Hematopoietic multipotent progenitor cell treated with erythropoietin and hydrocortisone succinate and interleukin-3 and kit ligand, for 6 days (in vitro differentiated cells): ENCODE measurements at regions not wholly inside any gene's neighbourhood (a gene's known extent, or its start where the extent isn't known, plus 50 kb on each side); places are given as distances from the start of the nearest gene placed in this dataset.

Experiments used
- DNase-seq: peaks from one replicate; pipeline ENCODE4 v3.0.0-alpha.2; 2015

- DNase-seq = no peak
Measured at GRCh38 chr16:8373676-8374431, 216.5 kb downstream of the TMEM114 start.

GRCh38 chr16:8372141-8372540, 218.2 kb downstream of the TMEM114 start:
- DNase-seq = no peak

DNA sequence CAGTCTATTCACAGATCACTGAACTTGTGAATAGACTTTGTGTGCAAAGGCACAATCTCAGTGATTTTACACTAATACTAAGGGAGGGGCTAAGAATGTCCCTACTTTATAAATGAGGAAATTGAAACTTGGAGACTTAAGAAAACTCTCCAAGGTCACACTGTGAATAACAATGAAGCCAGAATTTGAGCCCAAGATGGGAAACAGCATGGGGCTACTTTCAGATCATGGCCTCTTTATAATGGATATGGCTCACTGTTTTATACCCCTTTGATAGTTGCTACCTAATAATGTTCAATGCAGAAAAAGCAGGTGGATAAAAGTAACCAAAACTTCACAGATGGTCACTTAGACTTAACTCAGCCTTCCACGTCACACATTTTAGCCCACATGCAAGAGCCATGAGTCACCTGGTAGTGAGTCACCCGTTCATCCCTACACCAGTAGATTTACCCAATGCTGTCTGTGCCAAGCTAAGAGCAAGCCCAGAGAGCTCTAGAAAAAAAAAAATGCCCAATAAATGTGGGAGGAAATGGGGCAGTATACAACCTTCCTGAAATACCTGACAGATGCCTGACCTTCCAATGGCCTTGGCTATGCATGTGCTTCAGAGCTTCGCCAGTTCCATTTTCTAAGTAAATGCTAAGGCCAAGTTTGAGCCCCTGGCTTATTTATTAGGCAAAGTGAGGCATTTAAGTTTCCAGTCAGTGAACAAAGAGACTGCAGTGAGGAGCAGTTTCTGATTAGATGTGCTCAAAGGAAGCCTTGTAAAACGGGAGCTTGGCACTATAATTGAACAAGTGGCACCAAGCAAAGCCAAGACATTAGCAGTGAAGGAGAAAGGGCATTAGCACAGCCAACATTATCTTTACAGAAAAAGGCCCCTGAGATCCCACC, 219.7 kb downstream of the TMEM114 start:
- no peak for DNase-seq

DNA sequence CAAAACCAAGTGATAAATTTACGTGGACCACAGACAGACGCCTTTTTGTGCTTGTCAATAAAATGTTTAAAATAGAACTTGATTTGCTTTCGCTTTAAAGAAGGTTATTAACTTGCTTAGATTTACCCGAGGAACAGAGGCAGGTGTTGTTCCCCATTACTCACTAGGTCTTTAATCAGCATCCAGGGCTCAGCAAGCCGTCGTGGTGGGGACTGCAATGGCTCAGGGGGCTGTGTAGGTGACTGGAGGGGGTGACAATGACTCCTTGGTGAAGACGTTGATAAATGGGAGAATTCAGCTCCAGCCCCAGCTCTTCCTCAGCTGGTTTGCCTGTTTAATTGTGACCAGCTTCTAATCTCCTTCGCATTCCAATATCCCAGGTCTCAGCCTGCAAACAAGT, 231.4 kb downstream of the TMEM114 start:
- no peak for DNase-seq

- no peak for DNase-seq
Measured at GRCh38 chr16:8355675-8356074, 234.6 kb downstream of the TMEM114 start.

DNA sequence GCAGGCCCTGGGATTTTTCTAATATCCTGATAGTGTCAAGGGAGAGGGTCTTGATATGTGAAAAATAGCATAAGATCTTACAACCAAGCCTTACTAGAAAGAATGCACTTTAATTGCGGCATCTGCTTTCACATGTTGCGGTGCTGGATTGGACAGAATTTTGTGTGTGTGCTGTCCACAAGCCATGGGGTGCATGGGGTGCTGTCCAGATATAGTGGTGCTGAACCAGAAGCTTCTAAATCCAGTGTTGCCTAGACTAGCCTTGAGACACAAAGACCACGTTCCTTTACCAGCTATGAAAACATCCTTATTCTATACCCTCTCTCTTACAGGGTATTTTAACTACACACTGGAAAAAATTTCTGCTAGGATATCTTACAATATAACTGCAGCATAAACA, 244.0 kb downstream of the TMEM114 start:
- DNase-seq = peak; percentile 12

- no peak for DNase-seq
Measured at GRCh38 chr16:8342276-8342675, 248.0 kb downstream of the TMEM114 start.

GRCh38 chr16:8330761-8331160, 259.6 kb downstream of the TMEM114 start:
- no peak for DNase-seq

DNA sequence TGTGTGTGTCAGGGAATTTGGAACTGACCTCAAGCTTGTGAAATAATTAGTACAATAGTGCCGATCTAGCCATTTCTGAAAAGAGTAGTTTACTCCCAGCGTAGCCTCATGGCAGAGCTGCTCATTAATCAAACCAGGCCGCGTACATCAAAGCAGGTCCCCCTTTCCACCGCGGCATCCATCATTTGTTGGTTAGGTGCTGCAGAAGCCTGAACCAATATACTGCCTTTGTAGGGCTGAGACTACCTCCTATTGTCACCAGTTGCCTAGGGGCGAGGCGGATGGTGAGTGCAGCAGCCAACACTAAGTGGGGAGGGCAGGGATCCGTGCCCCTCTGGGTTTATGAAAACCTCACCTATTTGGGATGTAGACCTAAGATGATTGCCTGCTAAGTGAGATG, 264.1 kb downstream of the TMEM114 start:
- no peak for DNase-seq

- no peak for DNase-seq
Measured at GRCh38 chr16:8323153-8323552, 267.2 kb downstream of the TMEM114 start.

DNA sequence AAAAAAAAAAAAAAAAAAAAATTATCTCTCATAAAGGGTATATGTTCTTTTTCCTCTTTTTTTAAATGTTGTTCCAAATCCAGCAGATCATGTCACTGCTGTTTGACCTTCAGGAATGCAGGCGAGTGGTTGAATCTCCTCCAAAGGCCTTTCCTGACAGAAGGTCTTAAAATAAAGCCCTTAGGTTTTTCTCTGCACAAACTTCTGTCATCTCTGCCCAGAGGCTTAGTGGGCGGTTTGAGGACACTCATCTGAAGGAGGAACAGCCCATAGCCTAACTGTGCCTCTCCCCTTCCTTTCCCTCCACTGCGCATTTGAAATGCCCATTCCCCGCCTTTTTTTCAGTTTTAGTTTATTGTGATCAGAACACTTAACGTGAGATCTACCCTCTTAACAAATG, 270.2 kb downstream of the TMEM114 start:
- DNase-seq = no peak

DNA sequence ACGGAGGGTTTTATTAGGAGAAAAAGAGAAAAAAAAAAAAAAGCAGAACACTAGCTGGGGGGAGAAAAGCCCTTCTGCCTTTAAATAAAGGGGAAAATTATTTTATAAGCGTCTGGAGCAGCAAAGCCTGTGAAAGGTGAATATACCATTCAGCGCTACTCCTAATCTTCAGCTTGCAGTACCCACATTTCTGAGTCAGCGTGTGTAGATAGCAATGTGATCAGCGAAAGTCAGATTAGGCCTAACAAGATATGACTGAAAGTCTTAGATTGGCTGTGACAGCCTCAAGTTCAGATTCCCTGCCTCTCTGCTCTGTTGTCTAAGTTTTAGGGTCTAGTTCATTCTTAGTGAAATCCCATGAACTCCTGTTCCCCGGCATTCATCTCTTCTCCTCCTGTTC, 279.5 kb downstream of the TMEM114 start:
- DNase-seq = no peak

GRCh38 chr16:8310323-8310722, 280.0 kb downstream of the TMEM114 start:
- no peak for DNase-seq

DNA sequence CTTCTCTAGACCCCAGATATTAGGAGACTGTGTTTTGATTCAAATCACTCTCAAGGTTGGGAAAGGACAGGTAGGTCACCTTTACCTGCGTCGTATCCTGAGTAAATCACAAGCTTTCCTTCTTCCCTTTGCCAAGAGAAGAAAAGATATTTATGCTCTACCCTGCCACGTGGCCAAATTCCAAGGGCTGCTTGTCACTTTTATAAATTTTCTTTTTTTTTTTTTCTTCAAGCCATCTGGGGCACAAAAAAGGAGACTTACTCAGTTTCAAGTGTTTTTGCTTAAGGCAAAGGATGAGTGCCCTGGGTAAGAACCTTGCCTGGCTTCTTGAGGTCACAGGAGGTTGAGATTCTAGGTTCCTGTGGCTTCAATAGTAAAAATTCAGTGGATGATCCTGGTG, 285.1 kb downstream of the TMEM114 start:
- DNase-seq = no peak

DNA sequence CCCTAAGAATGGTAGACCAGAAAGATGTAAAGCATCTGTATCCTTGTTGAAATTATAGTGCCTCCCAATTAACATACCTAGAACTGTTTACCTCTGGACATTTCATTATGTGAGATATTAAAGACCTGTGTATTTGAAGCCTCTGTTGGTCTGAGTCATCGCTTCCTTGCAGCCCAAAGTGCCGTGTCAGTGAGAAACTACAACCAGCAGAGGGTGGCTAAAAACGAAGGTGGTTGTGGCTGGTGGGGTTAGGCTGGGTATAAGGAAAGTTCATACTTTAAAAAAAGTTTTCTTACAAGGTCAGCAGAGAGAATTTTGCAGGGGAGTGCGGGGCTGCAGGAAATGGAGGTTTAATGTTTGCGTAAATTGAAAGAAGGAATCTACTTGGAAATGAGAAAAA, 290.7 kb downstream of the TMEM114 start:
- DNase-seq = no peak

- DNase-seq = no peak
Measured at GRCh38 chr16:8295513-8296237, 294.6 kb downstream of the TMEM114 start.

DNA sequence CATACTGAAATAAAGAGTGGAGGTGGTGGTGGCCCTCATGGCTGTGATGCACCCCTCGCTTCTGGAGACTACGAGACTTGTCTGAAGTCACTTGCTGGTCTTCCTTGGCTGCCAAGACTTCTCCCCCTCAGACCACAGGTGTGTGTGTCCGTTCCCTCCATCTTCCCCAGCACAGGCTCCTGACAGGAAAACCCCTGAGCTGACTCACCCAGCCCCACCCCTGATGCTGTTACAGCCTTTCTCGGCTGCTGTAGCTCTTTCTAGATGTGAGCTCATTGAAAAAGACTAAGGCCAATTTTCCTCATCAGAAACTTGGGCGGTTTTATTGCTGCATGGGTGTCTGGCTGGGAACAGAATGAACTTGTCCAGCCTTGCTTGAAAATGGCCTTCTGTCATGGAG, 296.9 kb downstream of the TMEM114 start:
- no peak for DNase-seq

DNA sequence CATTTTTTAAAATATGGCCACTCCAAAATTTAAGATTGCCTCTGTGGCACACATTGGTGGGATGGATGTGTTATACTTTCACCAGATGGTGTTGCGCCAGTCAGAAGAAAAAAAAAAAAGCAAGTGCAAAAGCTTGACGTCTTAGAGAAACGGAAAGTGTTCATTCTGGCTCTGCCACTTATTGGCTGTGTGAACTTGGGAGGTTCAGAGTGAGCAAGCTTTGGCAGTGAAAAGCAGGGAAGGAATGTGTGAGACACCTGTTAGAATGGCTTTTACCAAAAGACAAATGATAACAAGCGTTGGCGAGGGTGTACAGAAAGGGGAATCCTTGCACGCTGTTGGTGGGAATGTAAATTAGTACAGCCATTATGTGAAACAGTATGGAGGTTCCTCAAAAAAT, 298.0 kb downstream of the TMEM114 start:
- DNase-seq = no peak

DNA sequence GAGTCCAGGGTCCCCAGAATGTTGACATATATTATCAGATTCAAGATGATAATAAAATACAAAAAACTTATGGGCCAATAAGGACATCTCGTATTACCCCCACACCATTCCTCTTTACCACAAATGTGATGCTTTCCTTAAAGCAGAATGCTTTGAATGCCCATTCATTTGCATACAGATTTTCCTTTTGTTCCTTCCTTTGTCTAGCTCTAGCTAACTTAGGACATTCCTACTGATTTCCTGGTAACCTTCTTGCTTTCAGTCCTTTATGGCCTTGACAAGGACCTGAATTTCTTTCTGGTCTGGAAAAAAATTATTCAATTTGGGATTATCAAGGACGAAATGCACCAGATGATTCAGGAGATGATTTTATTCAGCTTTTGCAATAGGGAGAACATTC, 304.0 kb downstream of the TMEM114 start:
- DNase-seq = no peak

DNA sequence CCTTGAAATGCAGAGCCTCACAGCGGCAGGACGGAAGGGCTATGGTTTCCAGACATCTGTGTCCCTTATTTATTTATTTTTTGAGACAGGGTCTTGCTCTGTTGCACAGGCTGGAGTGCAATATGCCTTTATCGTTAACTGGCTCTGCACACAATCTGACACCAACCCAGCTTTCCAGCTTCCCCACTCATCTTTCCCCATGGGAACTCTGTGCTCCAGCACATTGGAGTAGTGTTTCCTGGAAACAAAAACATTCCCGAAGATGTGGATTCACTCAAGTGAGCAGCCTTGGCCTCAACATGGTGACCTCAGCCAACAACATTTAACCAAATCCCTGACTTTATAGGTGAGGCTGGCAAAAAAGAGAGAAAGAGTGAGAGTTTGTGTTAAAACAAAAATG, 307.1 kb downstream of the TMEM114 start:
- no peak for DNase-seq

GRCh38 chr16:8278031-8278580, 312.2 kb downstream of the TMEM114 start:
- DNase-seq = no peak

- DNase-seq = no peak
Measured at GRCh38 chr16:8271344-8271743, 319.0 kb downstream of the TMEM114 start.

GRCh38 chr16:8262299-8262698, 328.0 kb downstream of the TMEM114 start:
- DNase-seq = no peak
